Muscle of leg (tissue), 3 donors: ENCODE measurements at regions not wholly inside any gene's neighbourhood (a gene's known extent, or its start where the extent isn't known, plus 50 kb on each side); places are given as distances from the start of the nearest gene placed in this dataset.
"Not testable (repeated sequence)": the region's sequence is repeated elsewhere in the genome, so short reads cannot be mapped to it uniquely, and the experiment has no call there.

ENCODE experiments used
- DNase-seq: peaks from one replicate; pipeline ENCODE4 v3.0.0; 2013
- H3K27ac ChIP-seq: one replicate; pipeline ENCODE4 v1.5.1; 2013; ENCODE audit warnings: mild to moderate bottlenecking, low read length, control low read depth
- H3K27me3 ChIP-seq: one replicate; pipeline ENCODE4 v1.6.1; 2013; ENCODE audit warnings: low read length; ENCODE audit not compliant: control insufficient read depth, insufficient read depth
- H3K36me3 ChIP-seq: one replicate; pipeline ENCODE4 v1.6.1; 2013; ENCODE audit warnings: low read length; ENCODE audit not compliant: control insufficient read depth, insufficient read depth
- H3K4me1 ChIP-seq: one replicate; pipeline ENCODE4 v1.6.1; 2013; ENCODE audit warnings: low read length; ENCODE audit not compliant: control insufficient read depth, insufficient read depth
- H3K4me3 ChIP-seq: one replicate; pipeline ENCODE4 v1.5.1; 2013; ENCODE audit warnings: low read length, control low read depth
- H3K9me3 ChIP-seq: replicated peaks from 2 replicates; pipeline ENCODE4 v1.6.1; 2013; ENCODE audit warnings: low read depth, low read length; ENCODE audit not compliant: control insufficient read depth
- WGBS: methylation state at CpG from one replicate; pipeline ENCODE4 v1.1.5; 2013; ENCODE audit warnings: missing lambda C conversion rate; ENCODE audit not compliant: insufficient coverage; 5-methylcytosine and 5-hydroxymethylcytosine counted together

- peak; percentile 48 for DNase-seq
- 42% methylated on average over 4 of the region's 4 CpGs for WGBS
Observed at GRCh38 chr10:30155401-30155800, 96.0 kb upstream of the JCAD start.

GRCh38 chr10:30154561-30154960, 95.2 kb upstream of the JCAD start:
- no peak overlapping the region for H3K4me3 ChIP-seq
- peaks cover 2% of the 10 kb centered on the region for H3K9me3 ChIP-seq
- no peak overlapping the region for H3K27ac ChIP-seq
- DNase-seq = no peak
- H3K4me1 ChIP-seq = peaks cover 8% of the 10 kb centered on the region
- H3K27me3 ChIP-seq = no peaks in the 10 kb centered on the region
- no CpG with 5 or more reads among the region's 1 CpG for WGBS
- H3K36me3 ChIP-seq = no peaks in the 10 kb centered on the region

More at GRCh38 chr10:30155401-30155800, 96.0 kb upstream of the JCAD start:
- H3K4me1 ChIP-seq = peaks cover 8% of the 10 kb centered on the region
- H3K4me3 ChIP-seq = no peak overlapping the region
- H3K27ac ChIP-seq = peak overlapping the region; percentile 36
- no peaks in the 10 kb centered on the region for H3K36me3 ChIP-seq
- H3K27me3 ChIP-seq = no peaks in the 10 kb centered on the region
- peaks cover 2% of the 10 kb centered on the region for H3K9me3 ChIP-seq

GRCh38 chr10:30154126-30154525, 94.7 kb upstream of the JCAD start:
- Histone ChIP-seq H3K27me3 (no peaks in the 10 kb centered on the region), H3K27ac (no peak overlapping the region), H3K9me3 (peaks cover 2% of the 10 kb centered on the region), H3K36me3 (no peaks in the 10 kb centered on the region), H3K4me3 (no peak overlapping the region), H3K4me1 (peaks cover 8% of the 10 kb centered on the region)
- WGBS = 92% methylated on average over 2 of the region's 4 CpGs
- DNase-seq = no peak

- H3K4me1 ChIP-seq = peaks cover 8% of the 10 kb centered on the region
- H3K4me3 ChIP-seq = no peak overlapping the region
- H3K27ac ChIP-seq = peak overlapping the region; percentile 20
- H3K36me3 ChIP-seq = no peaks in the 10 kb centered on the region
- 78% methylated on average over 7 of the region's 8 CpGs for WGBS
- peaks cover 2% of the 10 kb centered on the region for H3K9me3 ChIP-seq
- DNase-seq = peak; percentile 69
- no peaks in the 10 kb centered on the region for H3K27me3 ChIP-seq
Observed at GRCh38 chr10:30151581-30152389, 92.4 kb upstream of the JCAD start.

GRCh38 chr10:30141423-30141822, 82.0 kb upstream of the JCAD start:
- Histone ChIP-seq H3K36me3 (no peaks in the 10 kb centered on the region), H3K9me3 (no peaks in the 10 kb centered on the region), H3K27me3 (no peaks in the 10 kb centered on the region), H3K4me1 (no peaks in the 10 kb centered on the region), H3K27ac (no peak overlapping the region), H3K4me3 (no peak overlapping the region)
- no peak for DNase-seq
- WGBS = 36% methylated on average over 1 of the region's 2 CpGs

- Histone ChIP-seq H3K36me3 (no peaks in the 10 kb centered on the region), H3K9me3 (no peaks in the 10 kb centered on the region), H3K4me1 (no peaks in the 10 kb centered on the region), H3K27me3 (no peaks in the 10 kb centered on the region), H3K4me3 (no peak overlapping the region), H3K27ac (no peak overlapping the region)
- no peak for DNase-seq
- 35% methylated on average over 11 of the region's 11 CpGs for WGBS
Observed at GRCh38 chr10:30134171-30134945, 75.0 kb upstream of the JCAD start.

- no peak for DNase-seq
- WGBS = no CpG with 5 or more reads among the region's 1 CpG
- H3K36me3 ChIP-seq = no peaks in the 10 kb centered on the region
Observed at GRCh38 chr10:30133198-30133597, 73.8 kb upstream of the JCAD start.

GRCh38 chr10:30131369-30131768, 72.0 kb upstream of the JCAD start:
- not testable (repeated sequence) for H3K27ac ChIP-seq, H3K36me3 ChIP-seq, H3K4me3 ChIP-seq, DNase-seq, H3K4me1 ChIP-seq, H3K9me3 ChIP-seq, H3K27me3 ChIP-seq
- 90% methylated on average over 13 of the region's 13 CpGs for WGBS

More at GRCh38 chr10:30133198-30133597, 73.8 kb upstream of the JCAD start:
- H3K4me3 ChIP-seq = no peak overlapping the region
- no peaks in the 10 kb centered on the region for H3K4me1 ChIP-seq
- H3K9me3 ChIP-seq = no peaks in the 10 kb centered on the region
- no peak overlapping the region for H3K27ac ChIP-seq
- H3K27me3 ChIP-seq = no peaks in the 10 kb centered on the region

- not testable (repeated sequence) for H3K9me3 ChIP-seq, H3K27ac ChIP-seq, H3K36me3 ChIP-seq, H3K27me3 ChIP-seq, H3K4me3 ChIP-seq, DNase-seq, H3K4me1 ChIP-seq
- no CpG with 5 or more reads among the region's 8 CpGs for WGBS
Observed at GRCh38 chr10:30129326-30129725, 69.9 kb upstream of the JCAD start.

GRCh38 chr10:30127120-30127541, 67.7 kb upstream of the JCAD start:
- 16% methylated on average over 3 of the region's 10 CpGs for WGBS
- Histone ChIP-seq H3K4me3 (no peak overlapping the region), H3K27ac (no peak overlapping the region), H3K36me3 (no peaks in the 10 kb centered on the region), H3K9me3 (no peaks in the 10 kb centered on the region), H3K4me1 (peaks cover 5% of the 10 kb centered on the region), H3K27me3 (no peaks in the 10 kb centered on the region)
- DNase-seq = peak; percentile 81
